ENCODE measurements at regions not wholly inside any gene's neighbourhood (a gene's known extent, or its start where the extent isn't known, plus 50 kb on each side); places are given as distances from the start of the nearest gene placed in this dataset.

DNA sequence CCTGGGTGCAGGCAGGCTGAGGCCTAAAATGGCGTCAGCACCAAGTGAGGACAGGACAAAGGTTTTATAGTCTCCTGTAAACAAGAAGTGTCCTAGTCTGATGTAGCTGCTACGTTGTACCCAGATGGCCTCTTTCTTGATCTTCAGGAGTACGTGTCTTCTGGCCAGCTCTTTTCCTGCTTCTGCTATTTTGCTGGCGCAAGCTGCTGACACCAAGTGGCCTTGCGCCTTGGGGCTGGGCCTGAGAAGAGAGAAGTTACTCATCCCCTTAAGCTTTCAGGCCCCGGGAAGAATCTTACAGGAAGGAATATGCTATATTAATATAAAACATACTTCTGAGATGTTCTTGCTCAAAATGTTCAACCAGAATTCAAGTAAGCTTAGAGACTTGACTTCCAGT is 605.2 kb downstream of the GALC start:
- TF ChIP-seq POLR2AphosphoS5 (IDR thresholded peaks at IDR 0.05; ENCODE audit: low read depth, low read length) (no peak), FOXP2 (optimal IDR thresholded peaks at IDR 0.05; ENCODE audit: borderline replicate concordance, extremely low read depth, extremely low read length, insufficient read depth) (no peak), SIN3A (IDR thresholded peaks at IDR 0.05; ENCODE audit: borderline replicate concordance, insufficient read depth, low read length) (no peak), TAF1 (IDR thresholded peaks at IDR 0.05; ENCODE audit: borderline replicate concordance, insufficient read depth, low read length) (no peak)
- TF ChIP-seq, protein P1, sequence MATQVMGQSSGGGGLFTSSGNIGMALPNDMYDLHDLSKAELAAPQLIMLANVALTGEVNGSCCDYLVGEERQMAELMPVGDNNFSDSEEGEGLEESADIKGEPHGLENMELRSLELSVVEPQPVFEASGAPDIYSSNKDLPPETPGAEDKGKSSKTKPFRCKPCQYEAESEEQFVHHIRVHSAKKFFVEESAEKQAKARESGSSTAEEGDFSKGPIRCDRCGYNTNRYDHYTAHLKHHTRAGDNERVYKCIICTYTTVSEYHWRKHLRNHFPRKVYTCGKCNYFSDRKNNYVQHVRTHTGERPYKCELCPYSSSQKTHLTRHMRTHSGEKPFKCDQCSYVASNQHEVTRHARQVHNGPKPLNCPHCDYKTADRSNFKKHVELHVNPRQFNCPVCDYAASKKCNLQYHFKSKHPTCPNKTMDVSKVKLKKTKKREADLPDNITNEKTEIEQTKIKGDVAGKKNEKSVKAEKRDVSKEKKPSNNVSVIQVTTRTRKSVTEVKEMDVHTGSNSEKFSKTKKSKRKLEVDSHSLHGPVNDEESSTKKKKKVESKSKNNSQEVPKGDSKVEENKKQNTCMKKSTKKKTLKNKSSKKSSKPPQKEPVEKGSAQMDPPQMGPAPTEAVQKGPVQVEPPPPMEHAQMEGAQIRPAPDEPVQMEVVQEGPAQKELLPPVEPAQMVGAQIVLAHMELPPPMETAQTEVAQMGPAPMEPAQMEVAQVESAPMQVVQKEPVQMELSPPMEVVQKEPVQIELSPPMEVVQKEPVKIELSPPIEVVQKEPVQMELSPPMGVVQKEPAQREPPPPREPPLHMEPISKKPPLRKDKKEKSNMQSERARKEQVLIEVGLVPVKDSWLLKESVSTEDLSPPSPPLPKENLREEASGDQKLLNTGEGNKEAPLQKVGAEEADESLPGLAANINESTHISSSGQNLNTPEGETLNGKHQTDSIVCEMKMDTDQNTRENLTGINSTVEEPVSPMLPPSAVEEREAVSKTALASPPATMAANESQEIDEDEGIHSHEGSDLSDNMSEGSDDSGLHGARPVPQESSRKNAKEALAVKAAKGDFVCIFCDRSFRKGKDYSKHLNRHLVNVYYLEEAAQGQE (IDR thresholded peaks at IDR 0.05; ENCODE audit: insufficient read depth in 1 of 2, low read depth in 2 of 2, low read length in 2 of 2) = no peak

DNA sequence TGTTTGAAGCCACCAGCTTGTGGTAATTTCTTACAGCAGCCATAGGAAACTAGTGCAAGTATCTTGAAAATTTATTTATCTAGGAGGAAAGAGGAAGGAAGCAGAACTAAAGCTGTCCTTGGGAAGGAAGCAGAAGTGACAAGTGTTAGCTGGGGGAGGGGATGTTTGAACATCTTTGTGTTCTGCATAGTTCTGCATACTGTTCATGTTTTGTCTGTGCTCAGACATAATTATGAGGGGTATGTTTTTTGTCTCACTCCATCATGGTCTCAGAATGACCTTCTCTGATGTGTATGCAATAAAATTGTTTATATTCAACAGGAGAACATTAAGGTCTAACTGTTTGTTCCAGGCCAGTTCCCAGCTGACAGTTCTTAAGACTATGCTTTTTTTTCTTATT is 606.5 kb downstream of the GALC start:
- TF ChIP-seq SIN3A (IDR thresholded peaks at IDR 0.05; ENCODE audit: borderline replicate concordance, insufficient read depth, low read length) (no peak), FOXP2 (optimal IDR thresholded peaks at IDR 0.05; ENCODE audit: borderline replicate concordance, extremely low read depth, extremely low read length, insufficient read depth) (no peak), TAF1 (IDR thresholded peaks at IDR 0.05; ENCODE audit: borderline replicate concordance, insufficient read depth, low read length) (no peak), POLR2AphosphoS5 (IDR thresholded peaks at IDR 0.05; ENCODE audit: low read depth, low read length) (no peak)
- TF ChIP-seq, protein P1 (IDR thresholded peaks at IDR 0.05; ENCODE audit: insufficient read depth in 1 of 2, low read depth in 2 of 2, low read length in 2 of 2) = no peak

DNA sequence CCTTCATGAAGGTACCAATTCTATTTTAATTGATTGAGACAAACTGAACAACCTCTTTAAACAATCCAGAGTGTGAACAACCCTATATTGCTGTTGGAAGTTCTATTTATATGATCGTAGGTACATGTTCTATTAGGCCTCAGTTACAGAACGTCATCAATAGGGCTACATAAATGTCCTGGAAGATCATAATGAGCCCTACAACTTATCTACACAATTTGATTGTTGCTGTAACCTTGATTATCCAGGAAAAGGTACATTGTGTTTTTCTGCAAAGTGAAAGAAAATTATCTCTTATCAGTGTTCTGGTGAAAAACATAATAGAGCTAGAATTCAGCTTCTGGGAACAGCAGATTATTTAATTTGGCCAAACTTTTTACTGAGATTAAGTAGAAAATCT is 612.9 kb downstream of the GALC start:
- TF ChIP-seq, protein P1 (IDR thresholded peaks at IDR 0.05; ENCODE audit: insufficient read depth in 1 of 2, low read depth in 2 of 2, low read length in 2 of 2) = no peak
- TF ChIP-seq POLR2AphosphoS5 (IDR thresholded peaks at IDR 0.05; ENCODE audit: low read depth, low read length) (no peak), FOXP2 (optimal IDR thresholded peaks at IDR 0.05; ENCODE audit: borderline replicate concordance, extremely low read depth, extremely low read length, insufficient read depth) (no peak)

DNA sequence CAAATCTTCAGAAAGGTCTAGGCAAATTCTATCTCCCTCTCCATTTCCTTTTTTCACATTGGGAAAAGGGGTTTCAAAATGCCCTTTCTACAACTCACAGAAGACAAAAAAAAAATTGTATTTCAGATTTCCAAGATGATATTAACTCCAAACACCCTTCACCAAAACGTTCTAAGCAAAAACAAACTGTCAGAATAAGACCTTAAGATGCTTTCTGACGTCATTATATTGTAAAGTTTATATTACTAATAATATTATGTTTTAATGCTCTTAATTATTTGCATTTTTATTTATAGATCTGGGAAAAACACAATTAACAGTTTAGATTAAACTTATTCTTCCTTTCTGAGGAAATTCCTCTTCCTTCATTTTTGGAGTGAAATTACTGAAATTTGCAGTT is 624.2 kb downstream of the GALC start:
- TF ChIP-seq FOXP2 (optimal IDR thresholded peaks at IDR 0.05; ENCODE audit: borderline replicate concordance, extremely low read depth, extremely low read length, insufficient read depth) (no peak), TAF1 (IDR thresholded peaks at IDR 0.05; ENCODE audit: borderline replicate concordance, insufficient read depth, low read length) (no peak), POLR2AphosphoS5 (IDR thresholded peaks at IDR 0.05; ENCODE audit: low read depth, low read length) (no peak), SIN3A (IDR thresholded peaks at IDR 0.05; ENCODE audit: borderline replicate concordance, insufficient read depth, low read length) (no peak)
- TF ChIP-seq, protein P1 (IDR thresholded peaks at IDR 0.05; ENCODE audit: insufficient read depth in 1 of 2, low read depth in 2 of 2, low read length in 2 of 2) = no peak

DNA sequence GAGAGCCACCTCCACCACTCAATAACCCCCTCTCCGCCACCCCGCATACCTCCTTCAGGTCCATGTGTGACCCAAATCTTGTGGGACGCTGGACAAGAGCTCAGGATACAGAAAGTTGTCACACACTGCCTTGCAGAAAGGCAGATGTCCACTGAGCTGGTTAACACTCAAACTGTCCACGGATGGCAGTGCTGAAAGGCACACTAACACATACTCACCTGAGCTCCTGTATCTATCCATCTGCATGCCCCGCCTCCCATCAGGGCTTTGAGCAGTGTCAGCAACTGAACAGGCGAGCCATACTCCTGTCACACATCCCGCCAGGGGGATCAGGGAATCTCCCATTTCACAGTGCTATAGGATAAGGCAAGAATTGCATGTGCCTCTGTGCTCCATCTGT is 642.0 kb downstream of the GALC start:
- TF ChIP-seq FOXP2 (optimal IDR thresholded peaks at IDR 0.05; ENCODE audit: borderline replicate concordance, extremely low read depth, extremely low read length, insufficient read depth) (no peak), SIN3A (IDR thresholded peaks at IDR 0.05; ENCODE audit: borderline replicate concordance, insufficient read depth, low read length) (no peak), POLR2AphosphoS5 (IDR thresholded peaks at IDR 0.05; ENCODE audit: low read depth, low read length) (no peak), TAF1 (IDR thresholded peaks at IDR 0.05; ENCODE audit: borderline replicate concordance, insufficient read depth, low read length) (no peak)
- TF ChIP-seq, protein P1 (IDR thresholded peaks at IDR 0.05; ENCODE audit: insufficient read depth in 1 of 2, low read depth in 2 of 2, low read length in 2 of 2) = no peak

Measured in PFSK-1 (cell line).